ENCODE measurements at regions not wholly inside any gene's neighbourhood (a gene's known extent, or its start where the extent isn't known, plus 50 kb on each side); places are given as distances from the start of the nearest gene placed in this dataset.
A peak's percentile ranks its signal among the peaks of the same experiment; 100 is the strongest.

DNA sequence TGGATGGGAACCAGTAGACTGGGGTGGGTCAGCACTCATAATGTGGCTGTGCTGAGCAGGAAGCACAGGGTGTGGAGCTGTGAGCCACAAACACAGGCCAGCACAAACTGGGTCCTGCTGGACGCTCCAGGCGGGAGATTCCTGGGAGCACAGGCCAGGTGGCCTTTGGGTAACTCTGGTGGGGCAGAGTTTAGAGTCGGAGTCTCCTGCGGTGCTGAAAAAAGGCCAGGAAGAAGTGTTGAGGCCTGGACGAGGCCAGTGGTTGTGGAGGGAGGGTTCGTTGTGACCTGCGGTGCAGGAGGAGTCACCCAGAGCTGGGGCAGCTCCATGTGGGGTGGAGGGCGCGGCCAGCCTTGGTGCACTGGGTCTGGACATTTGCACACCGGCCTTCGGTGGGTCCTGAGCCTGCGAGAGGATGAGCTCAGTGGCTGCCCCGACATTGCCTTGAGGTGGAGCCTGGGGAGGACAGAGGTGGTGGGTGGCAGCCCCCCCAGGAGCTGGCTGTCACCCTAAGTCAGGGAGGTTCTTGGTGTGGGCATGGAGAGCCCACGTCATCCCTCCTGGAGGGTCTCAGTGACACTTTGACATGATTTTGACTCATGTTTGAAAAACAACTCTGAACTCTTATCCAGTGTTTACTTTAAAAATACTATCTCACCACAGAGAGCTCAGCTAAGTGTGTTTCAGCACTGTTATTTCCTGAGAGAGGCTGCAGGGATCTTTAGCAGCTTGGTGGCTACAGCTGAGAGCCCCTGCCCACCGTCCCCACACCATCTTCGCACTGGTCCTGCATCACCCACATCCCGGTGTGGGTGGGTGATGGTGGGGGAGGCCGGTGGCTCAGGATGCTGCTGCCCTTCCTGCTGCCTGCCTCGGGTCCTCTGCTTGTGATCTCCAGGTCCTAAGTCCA is 98.7 kb downstream of the NPIPB11 start (continued):
- TF ChIP-seq, protein P1, sequence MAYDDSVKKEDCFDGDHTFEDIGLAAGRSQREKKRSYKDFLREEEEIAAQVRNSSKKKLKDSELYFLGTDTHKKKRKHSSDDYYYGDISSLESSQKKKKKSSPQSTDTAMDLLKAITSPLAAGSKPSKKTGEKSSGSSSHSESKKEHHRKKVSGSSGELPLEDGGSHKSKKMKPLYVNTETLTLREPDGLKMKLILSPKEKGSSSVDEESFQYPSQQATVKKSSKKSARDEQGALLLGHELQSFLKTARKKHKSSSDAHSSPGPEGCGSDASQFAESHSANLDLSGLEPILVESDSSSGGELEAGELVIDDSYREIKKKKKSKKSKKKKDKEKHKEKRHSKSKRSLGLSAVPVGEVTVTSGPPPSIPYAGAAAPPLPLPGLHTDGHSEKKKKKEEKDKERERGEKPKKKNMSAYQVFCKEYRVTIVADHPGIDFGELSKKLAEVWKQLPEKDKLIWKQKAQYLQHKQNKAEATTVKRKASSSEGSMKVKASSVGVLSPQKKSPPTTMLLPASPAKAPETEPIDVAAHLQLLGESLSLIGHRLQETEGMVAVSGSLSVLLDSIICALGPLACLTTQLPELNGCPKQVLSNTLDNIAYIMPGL (CRISPR knock-in tag; IDR thresholded peaks at IDR 0.05; ENCODE audit: borderline replicate concordance in 1 of 2, low read depth in 1 of 2), result 0 out of 4 replicates have a peak, but pooled peaks have one; percentile 2 to 12
- TF ChIP-seq, protein P2, sequence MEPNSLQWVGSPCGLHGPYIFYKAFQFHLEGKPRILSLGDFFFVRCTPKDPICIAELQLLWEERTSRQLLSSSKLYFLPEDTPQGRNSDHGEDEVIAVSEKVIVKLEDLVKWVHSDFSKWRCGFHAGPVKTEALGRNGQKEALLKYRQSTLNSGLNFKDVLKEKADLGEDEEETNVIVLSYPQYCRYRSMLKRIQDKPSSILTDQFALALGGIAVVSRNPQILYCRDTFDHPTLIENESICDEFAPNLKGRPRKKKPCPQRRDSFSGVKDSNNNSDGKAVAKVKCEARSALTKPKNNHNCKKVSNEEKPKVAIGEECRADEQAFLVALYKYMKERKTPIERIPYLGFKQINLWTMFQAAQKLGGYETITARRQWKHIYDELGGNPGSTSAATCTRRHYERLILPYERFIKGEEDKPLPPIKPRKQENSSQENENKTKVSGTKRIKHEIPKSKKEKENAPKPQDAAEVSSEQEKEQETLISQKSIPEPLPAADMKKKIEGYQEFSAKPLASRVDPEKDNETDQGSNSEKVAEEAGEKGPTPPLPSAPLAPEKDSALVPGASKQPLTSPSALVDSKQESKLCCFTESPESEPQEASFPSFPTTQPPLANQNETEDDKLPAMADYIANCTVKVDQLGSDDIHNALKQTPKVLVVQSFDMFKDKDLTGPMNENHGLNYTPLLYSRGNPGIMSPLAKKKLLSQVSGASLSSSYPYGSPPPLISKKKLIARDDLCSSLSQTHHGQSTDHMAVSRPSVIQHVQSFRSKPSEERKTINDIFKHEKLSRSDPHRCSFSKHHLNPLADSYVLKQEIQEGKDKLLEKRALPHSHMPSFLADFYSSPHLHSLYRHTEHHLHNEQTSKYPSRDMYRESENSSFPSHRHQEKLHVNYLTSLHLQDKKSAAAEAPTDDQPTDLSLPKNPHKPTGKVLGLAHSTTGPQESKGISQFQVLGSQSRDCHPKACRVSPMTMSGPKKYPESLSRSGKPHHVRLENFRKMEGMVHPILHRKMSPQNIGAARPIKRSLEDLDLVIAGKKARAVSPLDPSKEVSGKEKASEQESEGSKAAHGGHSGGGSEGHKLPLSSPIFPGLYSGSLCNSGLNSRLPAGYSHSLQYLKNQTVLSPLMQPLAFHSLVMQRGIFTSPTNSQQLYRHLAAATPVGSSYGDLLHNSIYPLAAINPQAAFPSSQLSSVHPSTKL (CRISPR knock-in tag; IDR thresholded peaks at IDR 0.05), result peak; percentile 44; the same call in 1 of the 2 replicates
- TF ChIP-seq CEBPB (IDR thresholded peaks at IDR 0.05; ENCODE audit: borderline replicate concordance, low read depth, low read length) (no peak), FOXA3 (CRISPR knock-in tag; IDR thresholded peaks at IDR 0.05) (peak; percentile 70), ATF7 (IDR thresholded peaks at IDR 0.05) (no peak), ATF7 (CRISPR knock-in tag; IDR thresholded peaks at IDR 0.05) (no peak), MEIS2 (CRISPR knock-in tag; IDR thresholded peaks at IDR 0.05) (peak; percentile 15; the same call in 1 of the 2 replicates), SMARCC2 (IDR thresholded peaks at IDR 0.05) (no peak), ETV5 (CRISPR knock-in tag; IDR thresholded peaks at IDR 0.05; ENCODE audit: borderline replicate concordance) (0 out of 2 replicates have a peak, but pooled peaks have one; percentile 14), ZNF883 (CRISPR knock-in tag; IDR thresholded peaks at IDR 0.05; ENCODE audit: not compliant biosample characterization) (no peak), SOX5 (CRISPR knock-in tag; IDR thresholded peaks at IDR 0.05; ENCODE audit: borderline replicate concordance) (peak; percentile 7; the same call in 1 of the 2 replicates), ZNF724P (CRISPR knock-in tag; IDR thresholded peaks at IDR 0.05; ENCODE audit: borderline replicate concordance) (0 out of 2 replicates have a peak, but pooled peaks have one; percentile 61), ZSCAN22 (CRISPR knock-in tag; IDR thresholded peaks at IDR 0.05) (0 out of 2 replicates have a peak, but pooled peaks have one; percentile 24)
- TF ChIP-seq, protein P3, sequence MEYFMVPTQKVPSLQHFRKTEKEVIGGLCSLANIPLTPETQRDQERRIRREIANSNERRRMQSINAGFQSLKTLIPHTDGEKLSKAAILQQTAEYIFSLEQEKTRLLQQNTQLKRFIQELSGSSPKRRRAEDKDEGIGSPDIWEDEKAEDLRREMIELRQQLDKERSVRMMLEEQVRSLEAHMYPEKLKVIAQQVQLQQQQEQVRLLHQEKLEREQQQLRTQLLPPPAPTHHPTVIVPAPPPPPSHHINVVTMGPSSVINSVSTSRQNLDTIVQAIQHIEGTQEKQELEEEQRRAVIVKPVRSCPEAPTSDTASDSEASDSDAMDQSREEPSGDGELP (IDR thresholded peaks at IDR 0.05; ENCODE audit: borderline replicate concordance, low read depth), result peak; percentile 20; the same call in 1 of the 2 replicates
- TF ChIP-seq, protein P4, sequence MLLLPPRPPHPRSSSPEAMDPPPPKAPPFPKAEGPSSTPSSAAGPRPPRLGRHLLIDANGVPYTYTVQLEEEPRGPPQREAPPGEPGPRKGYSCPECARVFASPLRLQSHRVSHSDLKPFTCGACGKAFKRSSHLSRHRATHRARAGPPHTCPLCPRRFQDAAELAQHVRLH (CRISPR knock-in tag; IDR thresholded peaks at IDR 0.05; ENCODE audit: borderline replicate concordance, low read depth), result no peak
- TF ChIP-seq, protein P5, sequence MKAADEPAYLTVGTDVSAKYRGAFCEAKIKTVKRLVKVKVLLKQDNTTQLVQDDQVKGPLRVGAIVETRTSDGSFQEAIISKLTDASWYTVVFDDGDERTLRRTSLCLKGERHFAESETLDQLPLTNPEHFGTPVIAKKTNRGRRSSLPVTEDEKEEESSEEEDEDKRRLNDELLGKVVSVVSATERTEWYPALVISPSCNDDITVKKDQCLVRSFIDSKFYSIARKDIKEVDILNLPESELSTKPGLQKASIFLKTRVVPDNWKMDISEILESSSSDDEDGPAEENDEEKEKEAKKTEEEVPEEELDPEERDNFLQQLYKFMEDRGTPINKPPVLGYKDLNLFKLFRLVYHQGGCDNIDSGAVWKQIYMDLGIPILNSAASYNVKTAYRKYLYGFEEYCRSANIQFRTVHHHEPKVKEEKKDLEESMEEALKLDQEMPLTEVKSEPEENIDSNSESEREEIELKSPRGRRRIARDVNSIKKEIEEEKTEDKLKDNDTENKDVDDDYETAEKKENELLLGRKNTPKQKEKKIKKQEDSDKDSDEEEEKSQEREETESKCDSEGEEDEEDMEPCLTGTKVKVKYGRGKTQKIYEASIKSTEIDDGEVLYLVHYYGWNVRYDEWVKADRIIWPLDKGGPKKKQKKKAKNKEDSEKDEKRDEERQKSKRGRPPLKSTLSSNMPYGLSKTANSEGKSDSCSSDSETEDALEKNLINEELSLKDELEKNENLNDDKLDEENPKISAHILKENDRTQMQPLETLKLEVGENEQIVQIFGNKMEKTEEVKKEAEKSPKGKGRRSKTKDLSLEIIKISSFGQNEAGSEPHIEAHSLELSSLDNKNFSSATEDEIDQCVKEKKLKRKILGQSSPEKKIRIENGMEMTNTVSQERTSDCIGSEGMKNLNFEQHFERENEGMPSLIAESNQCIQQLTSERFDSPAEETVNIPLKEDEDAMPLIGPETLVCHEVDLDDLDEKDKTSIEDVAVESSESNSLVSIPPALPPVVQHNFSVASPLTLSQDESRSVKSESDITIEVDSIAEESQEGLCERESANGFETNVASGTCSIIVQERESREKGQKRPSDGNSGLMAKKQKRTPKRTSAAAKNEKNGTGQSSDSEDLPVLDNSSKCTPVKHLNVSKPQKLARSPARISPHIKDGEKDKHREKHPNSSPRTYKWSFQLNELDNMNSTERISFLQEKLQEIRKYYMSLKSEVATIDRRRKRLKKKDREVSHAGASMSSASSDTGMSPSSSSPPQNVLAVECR (CRISPR knock-in tag; IDR thresholded peaks at IDR 0.05; ENCODE audit: borderline replicate concordance), result peak; percentile 38; the same call in 1 of the 2 replicates

Measured in HepG2 (cell line).